ENCODE measurements at regions not wholly inside any gene's neighbourhood (a gene's known extent, or its start where the extent isn't known, plus 50 kb on each side); places are given as distances from the start of the nearest gene placed in this dataset.

- no peak for DNase-seq
- Histone ChIP-seq H4K8ac (ENCODE audit: low read depth, low read length) (no peak overlapping the region), H3K36me3 (ENCODE audit: control insufficient read depth, insufficient read depth, low read length) (no peaks in the 10 kb centered on the region), H3K9ac (ENCODE audit: low read length) (no peak overlapping the region), H3K27ac (ENCODE audit: low read depth, low read length) (no peak overlapping the region), H3K4me1 (ENCODE audit: control insufficient read depth, low read depth, low read length) (peaks cover 4% of the 10 kb centered on the region), H3K23ac (ENCODE audit: low read length) (no peak overlapping the region), H3K56ac (ENCODE audit: low read length) (no peak overlapping the region), H2BK5ac (ENCODE audit: low read length) (no peak overlapping the region), H2BK120ac (ENCODE audit: low read depth, low read length) (no peak overlapping the region), H3K4me3 (ENCODE audit: low read length) (no peak overlapping the region), H3K4me2 (ENCODE audit: low read length) (no peak overlapping the region), H3K18ac (ENCODE audit: low read length) (no peak overlapping the region), H2BK15ac (replicated peaks; ENCODE audit: low read depth) (no peak overlapping the region), H3K79me2 (ENCODE audit: control insufficient read depth, insufficient read depth, low read length) (no peaks in the 10 kb centered on the region), H4K5ac (ENCODE audit: low read length) (no peak overlapping the region), H2AK5ac (ENCODE audit: low read length) (no peak overlapping the region), H3K4ac (ENCODE audit: low read depth, low read length) (no peak overlapping the region), H3K79me1 (ENCODE audit: low read length) (no peaks in the 10 kb centered on the region), H3K27me3 (ENCODE audit: insufficient read depth, low read length, poor library complexity) (no peaks in the 10 kb centered on the region)
- WGBS (ENCODE audit: extremely low coverage, insufficient coverage, low lambda C conversion rate), result no CpG with 5 or more reads among the region's 3 CpGs
Observed at GRCh38 chr5:123819386-123819785, 307.4 kb downstream of the CSNK1G3 start.

- Histone ChIP-seq H3K27me3 (ENCODE audit: insufficient read depth, low read length, poor library complexity) (no peaks in the 10 kb centered on the region), H3K36me3 (ENCODE audit: control insufficient read depth, insufficient read depth, low read length) (no peaks in the 10 kb centered on the region), H2BK15ac (replicated peaks; ENCODE audit: low read depth) (no peak overlapping the region), H2AK5ac (ENCODE audit: low read length) (no peak overlapping the region), H3K4me3 (ENCODE audit: low read length) (no peak overlapping the region), H3K4me2 (ENCODE audit: low read length) (no peak overlapping the region), H3K27ac (ENCODE audit: low read depth, low read length) (no peak overlapping the region), H3K79me1 (ENCODE audit: low read length) (no peaks in the 10 kb centered on the region), H3K4me1 (ENCODE audit: control insufficient read depth, low read depth, low read length) (peaks cover 7% of the 10 kb centered on the region), H3K23ac (ENCODE audit: low read length) (no peak overlapping the region), H3K79me2 (ENCODE audit: control insufficient read depth, insufficient read depth, low read length) (no peaks in the 10 kb centered on the region), H2BK5ac (ENCODE audit: low read length) (no peak overlapping the region), H4K5ac (ENCODE audit: low read length) (no peak overlapping the region), H2BK120ac (ENCODE audit: low read depth, low read length) (no peak overlapping the region), H3K4ac (ENCODE audit: low read depth, low read length) (no peak overlapping the region), H4K8ac (ENCODE audit: low read depth, low read length) (no peak overlapping the region), H3K56ac (ENCODE audit: low read length) (no peak overlapping the region), H3K9ac (ENCODE audit: low read length) (no peak overlapping the region), H3K18ac (ENCODE audit: low read length) (no peak overlapping the region)
- DNase-seq, result no peak
- no CpG with 5 or more reads among the region's 2 CpGs for WGBS (ENCODE audit: extremely low coverage, insufficient coverage, low lambda C conversion rate)
Observed at GRCh38 chr5:123817267-123817666, 305.3 kb downstream of the CSNK1G3 start.

DNA sequence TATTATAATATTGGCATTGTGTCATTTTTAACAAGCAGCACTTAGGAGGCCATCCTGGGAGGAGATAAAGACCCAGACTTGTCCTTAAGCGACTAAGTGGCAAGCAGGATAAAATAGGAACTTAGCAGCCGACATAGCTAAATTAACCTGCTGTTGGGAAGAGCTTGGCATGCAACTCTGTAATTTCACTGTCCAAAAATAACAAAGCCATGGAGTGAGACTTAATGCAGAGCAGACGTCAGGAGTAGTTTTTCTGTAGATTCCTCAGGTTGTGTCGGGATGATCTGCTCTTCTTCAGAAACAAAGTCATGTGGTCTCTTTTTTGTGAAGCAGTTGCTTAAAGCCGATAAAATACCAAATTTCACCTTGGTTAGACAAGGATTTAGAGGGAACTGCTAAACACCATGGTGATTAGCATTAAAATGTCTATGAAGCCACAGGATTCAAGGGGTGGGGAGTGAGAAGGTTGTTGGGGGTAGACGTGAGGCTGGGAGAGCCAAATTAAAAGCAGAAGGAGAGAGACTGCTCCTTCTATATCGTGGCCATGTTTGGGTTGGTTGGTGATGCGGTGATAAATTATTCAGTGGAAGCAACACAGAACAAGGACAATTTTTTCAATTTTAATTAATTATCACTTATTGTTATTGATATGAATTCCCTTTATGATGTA is 303.0 kb downstream of the CSNK1G3 start:
- Histone ChIP-seq H2AK5ac (ENCODE audit: low read length) (no peak overlapping the region), H2BK5ac (ENCODE audit: low read length) (no peak overlapping the region), H3K9ac (ENCODE audit: low read length) (no peak overlapping the region), H3K56ac (ENCODE audit: low read length) (no peak overlapping the region), H3K4ac (ENCODE audit: low read depth, low read length) (no peak overlapping the region), H3K79me2 (ENCODE audit: control insufficient read depth, insufficient read depth, low read length) (no peaks in the 10 kb centered on the region), H3K4me2 (ENCODE audit: low read length) (no peak overlapping the region), H2BK15ac (replicated peaks; ENCODE audit: low read depth) (peak overlapping the region; percentile 85), H3K79me1 (ENCODE audit: low read length) (no peaks in the 10 kb centered on the region), H3K27ac (ENCODE audit: low read depth, low read length) (no peak overlapping the region), H4K8ac (ENCODE audit: low read depth, low read length) (no peak overlapping the region), H3K4me3 (ENCODE audit: low read length) (no peak overlapping the region), H3K36me3 (ENCODE audit: control insufficient read depth, insufficient read depth, low read length) (no peaks in the 10 kb centered on the region), H4K5ac (ENCODE audit: low read length) (no peak overlapping the region), H3K27me3 (ENCODE audit: insufficient read depth, low read length, poor library complexity) (no peaks in the 10 kb centered on the region), H3K4me1 (ENCODE audit: control insufficient read depth, low read depth, low read length) (peaks cover 16% of the 10 kb centered on the region), H3K23ac (ENCODE audit: low read length) (no peak overlapping the region), H3K18ac (ENCODE audit: low read length) (peak overlapping the region; percentile 68), H2BK120ac (ENCODE audit: low read depth, low read length) (no peak overlapping the region)
- no peak for DNase-seq
- WGBS (ENCODE audit: extremely low coverage, insufficient coverage, low lambda C conversion rate), result no CpG with 5 or more reads among the region's 8 CpGs

DNA sequence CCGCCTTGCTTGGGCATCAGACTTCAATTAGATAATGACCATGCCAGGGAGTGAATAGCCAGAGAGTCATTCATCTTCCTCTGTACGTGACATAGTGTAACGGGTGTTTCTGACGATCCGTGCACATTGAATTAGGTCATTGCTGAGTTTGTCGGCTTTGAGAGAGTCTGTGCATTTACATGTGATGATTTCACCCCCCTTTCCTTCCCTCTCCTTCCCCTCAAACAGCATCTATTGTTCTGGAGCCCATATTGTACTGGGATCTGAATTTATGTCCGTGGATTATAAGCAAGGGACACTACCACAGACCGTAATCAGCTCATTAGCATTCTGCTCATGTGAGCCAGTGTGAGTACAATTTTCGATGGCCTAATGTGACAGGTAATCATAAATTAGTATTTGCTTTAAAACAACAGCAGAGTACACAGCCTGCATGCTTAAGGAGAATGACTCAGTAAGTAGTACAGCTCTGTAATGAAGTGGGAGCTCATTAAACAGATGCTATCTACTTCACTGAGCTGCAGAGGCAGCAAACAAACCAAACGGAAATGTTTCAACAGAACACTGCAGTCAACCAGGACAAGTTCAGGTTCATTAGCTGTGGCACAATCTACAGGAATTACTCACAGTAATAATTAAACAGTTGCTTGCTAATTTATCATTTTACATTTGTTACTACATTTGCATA is 302.1 kb downstream of the CSNK1G3 start:
- Histone ChIP-seq H2AK5ac (ENCODE audit: low read length) (no peak overlapping the region), H3K18ac (ENCODE audit: low read length) (no peak overlapping the region), H3K4ac (ENCODE audit: low read depth, low read length) (no peak overlapping the region), H3K36me3 (ENCODE audit: control insufficient read depth, insufficient read depth, low read length) (no peaks in the 10 kb centered on the region), H3K9ac (ENCODE audit: low read length) (no peak overlapping the region), H4K8ac (ENCODE audit: low read depth, low read length) (no peak overlapping the region), H3K27me3 (ENCODE audit: insufficient read depth, low read length, poor library complexity) (no peaks in the 10 kb centered on the region), H2BK120ac (ENCODE audit: low read depth, low read length) (no peak overlapping the region), H2BK15ac (replicated peaks; ENCODE audit: low read depth) (no peak overlapping the region), H3K79me1 (ENCODE audit: low read length) (no peaks in the 10 kb centered on the region), H2BK5ac (ENCODE audit: low read length) (no peak overlapping the region), H3K56ac (ENCODE audit: low read length) (peak overlapping the region; percentile 35), H3K4me2 (ENCODE audit: low read length) (no peak overlapping the region), H3K27ac (ENCODE audit: low read depth, low read length) (no peak overlapping the region), H3K4me3 (ENCODE audit: low read length) (no peak overlapping the region), H3K23ac (ENCODE audit: low read length) (no peak overlapping the region), H3K4me1 (ENCODE audit: control insufficient read depth, low read depth, low read length) (peaks cover 16% of the 10 kb centered on the region), H3K79me2 (ENCODE audit: control insufficient read depth, insufficient read depth, low read length) (no peaks in the 10 kb centered on the region), H4K5ac (ENCODE audit: low read length) (no peak overlapping the region)
- WGBS (ENCODE audit: extremely low coverage, insufficient coverage, low lambda C conversion rate), result no CpG with 5 or more reads among the region's 10 CpGs
- DNase-seq, result peak; percentile 58

- no peaks in the 10 kb centered on the region for H3K36me3 ChIP-seq (ENCODE audit: control insufficient read depth, insufficient read depth, low read length)
- H3K4ac ChIP-seq (ENCODE audit: low read depth, low read length), result no peak overlapping the region
- H3K9ac ChIP-seq (ENCODE audit: low read length), result no peak overlapping the region
- no peaks in the 10 kb centered on the region for H3K79me1 ChIP-seq (ENCODE audit: low read length)
- H3K79me2 ChIP-seq (ENCODE audit: control insufficient read depth, insufficient read depth, low read length), result no peaks in the 10 kb centered on the region
- H3K4me3 ChIP-seq (ENCODE audit: low read length), result no peak overlapping the region
- no peak overlapping the region for H2BK15ac ChIP-seq (replicated peaks; ENCODE audit: low read depth)
- H2BK5ac ChIP-seq (ENCODE audit: low read length), result no peak overlapping the region
- no peaks in the 10 kb centered on the region for H3K27me3 ChIP-seq (ENCODE audit: insufficient read depth, low read length, poor library complexity)
- H3K4me2 ChIP-seq (ENCODE audit: low read length), result no peak overlapping the region
- H3K23ac ChIP-seq (ENCODE audit: low read length), result no peak overlapping the region
- H3K56ac ChIP-seq (ENCODE audit: low read length), result no peak overlapping the region
- H4K8ac ChIP-seq (ENCODE audit: low read depth, low read length), result no peak overlapping the region
- no peak overlapping the region for H3K27ac ChIP-seq (ENCODE audit: low read depth, low read length)
- no peak overlapping the region for H3K18ac ChIP-seq (ENCODE audit: low read length)
- H3K4me1 ChIP-seq (ENCODE audit: control insufficient read depth, low read depth, low read length), result peaks cover 16% of the 10 kb centered on the region
- no peak for DNase-seq
- WGBS (ENCODE audit: extremely low coverage, insufficient coverage, low lambda C conversion rate), result no CpG with 5 or more reads among the region's 3 CpGs
- H4K5ac ChIP-seq (ENCODE audit: low read length), result no peak overlapping the region
- H2BK120ac ChIP-seq (ENCODE audit: low read depth, low read length), result no peak overlapping the region
- no peak overlapping the region for H2AK5ac ChIP-seq (ENCODE audit: low read length)
Observed at GRCh38 chr5:123813264-123813663, 301.3 kb downstream of the CSNK1G3 start.

Data from mesendoderm (in vitro differentiated cells).